AG09319 (cell line): ENCODE measurements at regions not wholly inside any gene's neighbourhood (a gene's known extent, or its start where the extent isn't known, plus 50 kb on each side); places are given as distances from the start of the nearest gene placed in this dataset.
A peak's percentile ranks its signal among the peaks of the same experiment; 100 is the strongest.

Experiments
- DNase-seq: peaks from one replicate; pipeline ENCODE4 v3.0.0-alpha.2; 2010; ENCODE audit warnings: low read depth; ENCODE audit errors: extremely low read depth
- TF ChIP-seq, protein P1 (sequence below): IDR thresholded peaks from 2 replicates; pipeline ENCODE4 v1.5.1; 2011; ENCODE audit warnings: low read depth, mild to moderate bottlenecking, inconsistent platforms, low read length, moderate library complexity

GRCh38 chr2:234265206-234265605 lies 214.7 kb downstream of the SPP2 start:
- TF ChIP-seq, protein P1, sequence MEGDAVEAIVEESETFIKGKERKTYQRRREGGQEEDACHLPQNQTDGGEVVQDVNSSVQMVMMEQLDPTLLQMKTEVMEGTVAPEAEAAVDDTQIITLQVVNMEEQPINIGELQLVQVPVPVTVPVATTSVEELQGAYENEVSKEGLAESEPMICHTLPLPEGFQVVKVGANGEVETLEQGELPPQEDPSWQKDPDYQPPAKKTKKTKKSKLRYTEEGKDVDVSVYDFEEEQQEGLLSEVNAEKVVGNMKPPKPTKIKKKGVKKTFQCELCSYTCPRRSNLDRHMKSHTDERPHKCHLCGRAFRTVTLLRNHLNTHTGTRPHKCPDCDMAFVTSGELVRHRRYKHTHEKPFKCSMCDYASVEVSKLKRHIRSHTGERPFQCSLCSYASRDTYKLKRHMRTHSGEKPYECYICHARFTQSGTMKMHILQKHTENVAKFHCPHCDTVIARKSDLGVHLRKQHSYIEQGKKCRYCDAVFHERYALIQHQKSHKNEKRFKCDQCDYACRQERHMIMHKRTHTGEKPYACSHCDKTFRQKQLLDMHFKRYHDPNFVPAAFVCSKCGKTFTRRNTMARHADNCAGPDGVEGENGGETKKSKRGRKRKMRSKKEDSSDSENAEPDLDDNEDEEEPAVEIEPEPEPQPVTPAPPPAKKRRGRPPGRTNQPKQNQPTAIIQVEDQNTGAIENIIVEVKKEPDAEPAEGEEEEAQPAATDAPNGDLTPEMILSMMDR, result no peak
- no peak for DNase-seq

DNA sequence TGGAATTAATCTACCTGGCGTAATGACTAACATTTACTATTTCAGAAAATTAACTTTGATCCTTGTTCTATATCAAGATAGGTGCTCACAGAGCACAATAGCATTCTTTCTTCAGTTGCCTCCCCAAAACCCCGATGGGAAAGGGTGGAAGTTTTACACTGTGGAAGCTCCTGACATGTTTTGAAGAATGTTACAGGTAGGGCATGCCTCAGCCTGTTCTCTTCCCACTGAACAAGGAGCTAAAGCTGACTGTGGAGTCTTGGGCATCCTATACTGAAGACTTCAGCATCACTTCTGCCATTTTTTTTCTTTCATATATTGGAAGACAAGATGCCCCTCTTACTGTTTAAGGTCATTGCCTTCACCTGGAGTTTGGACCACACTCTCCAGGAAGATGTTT lies 211.2 kb downstream of the SPP2 start:
- no peak for DNase-seq
- TF ChIP-seq, protein P1, result no peak

GRCh38 chr2:234259440-234259839 lies 208.9 kb downstream of the SPP2 start:
- TF ChIP-seq, protein P1, result no peak
- no peak for DNase-seq

DNA sequence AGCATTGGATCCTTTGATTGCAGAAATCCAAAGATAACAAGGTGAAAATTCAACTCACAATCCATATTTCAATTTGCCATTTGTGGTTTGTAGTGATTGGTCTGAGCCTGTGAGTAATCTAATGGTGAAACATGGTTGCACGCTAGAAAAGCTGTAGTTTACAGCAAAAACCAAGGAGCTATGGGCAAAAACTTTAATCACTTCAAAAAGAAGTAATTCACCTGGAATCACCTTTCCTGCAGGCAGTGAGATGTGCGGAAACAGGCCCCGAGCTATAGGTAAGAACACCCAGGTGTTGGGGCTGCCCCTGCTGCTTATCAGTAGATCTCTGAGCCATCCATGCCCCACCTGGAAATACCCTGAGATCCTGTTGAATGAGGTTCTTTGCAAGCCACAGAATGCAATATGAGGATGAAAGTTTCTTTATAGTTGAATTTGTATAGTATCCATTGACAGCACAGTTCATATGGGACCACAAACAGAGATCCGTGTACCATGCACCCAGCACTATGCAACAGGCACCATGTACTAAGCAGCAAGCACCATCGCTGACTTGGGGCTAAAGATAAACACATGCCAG lies 208.2 kb downstream of the SPP2 start:
- no peak for DNase-seq
- TF ChIP-seq, protein P1, result no peak

DNA sequence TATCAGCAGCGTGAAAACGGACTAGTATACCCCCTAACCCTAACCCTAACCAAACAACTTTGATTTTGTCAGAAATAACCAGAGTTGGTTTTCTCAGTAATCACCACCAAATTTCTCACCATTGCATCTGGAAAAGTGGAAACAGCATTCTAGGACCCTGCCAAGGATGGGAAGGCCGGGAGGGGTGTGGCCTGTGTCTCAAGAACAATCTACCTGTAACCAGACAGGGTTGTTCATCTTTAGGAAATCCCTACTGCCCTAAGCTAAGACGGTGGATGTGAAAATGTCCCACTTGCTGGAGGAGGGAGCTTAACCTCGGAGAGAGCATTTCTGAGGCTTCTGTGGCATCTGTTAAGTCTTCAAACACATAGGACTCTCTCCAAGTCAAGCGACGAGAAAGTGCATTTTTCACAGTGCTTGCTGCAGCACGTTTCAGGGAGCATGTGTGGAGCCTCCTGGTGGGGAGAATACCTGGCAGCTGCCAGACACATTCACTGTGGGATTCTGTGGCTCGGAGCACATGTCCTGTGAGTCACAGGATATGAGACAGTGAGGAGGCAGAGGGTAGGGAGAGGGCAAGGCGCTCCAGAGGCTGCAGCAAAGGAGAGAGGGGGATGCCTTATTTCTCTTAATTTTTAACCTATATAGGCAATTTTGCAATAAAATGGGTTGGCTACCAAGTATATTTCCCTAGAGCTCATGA lies 207.5 kb downstream of the SPP2 start:
- peak; percentile 77 for DNase-seq
- TF ChIP-seq, protein P1, result peak; percentile 70

GRCh38 chr2:234256516-234256915 lies 206.0 kb downstream of the SPP2 start:
- TF ChIP-seq, protein P1, result no peak
- no peak for DNase-seq

DNA sequence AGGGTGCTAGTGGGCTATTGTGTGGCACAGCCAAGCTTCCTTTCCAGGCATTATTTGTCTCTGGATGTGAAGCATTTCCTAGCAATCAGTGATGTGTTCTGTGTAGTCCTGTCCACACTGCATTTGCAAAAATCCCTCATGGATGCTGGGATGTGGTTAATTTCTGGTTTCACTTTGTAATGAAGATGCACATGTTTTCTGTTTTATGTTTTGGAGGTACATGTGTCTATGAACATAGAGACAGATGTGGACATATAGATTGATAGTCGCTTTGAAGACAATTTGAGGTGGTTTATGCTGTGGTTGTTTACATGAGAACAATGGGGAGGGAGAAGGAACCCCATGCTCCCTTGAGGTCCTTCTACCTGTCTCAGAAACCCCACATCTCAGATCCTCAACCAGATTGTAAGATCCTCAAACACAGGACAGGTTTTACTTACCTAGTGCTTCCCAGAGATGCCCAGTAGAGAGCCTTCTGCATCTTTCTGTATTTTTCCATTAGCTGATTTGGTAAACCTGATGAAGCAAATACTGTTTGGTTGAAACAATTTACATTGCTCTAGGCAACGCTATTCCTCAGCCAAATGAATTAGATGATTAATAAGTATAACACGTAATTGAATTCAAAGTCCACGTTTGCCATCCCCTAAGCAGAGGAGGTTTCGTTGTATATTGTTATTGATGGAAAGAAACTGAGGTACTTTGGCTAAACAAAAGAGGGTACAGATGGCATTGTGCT lies 204.4 kb downstream of the SPP2 start:
- no peak for DNase-seq
- TF ChIP-seq, protein P1, result no peak
